Right lobe of liver (tissue), 4 donors: ENCODE measurements at regions not wholly inside any gene's neighbourhood (a gene's known extent, or its start where the extent isn't known, plus 50 kb on each side); places are given as distances from the start of the nearest gene placed in this dataset.

Experiments used
- CTCF ChIP-seq, 4 donors: fragments of 200-600 bp in 3 of 4; fragments of 450-650 bp in 1 of 4; IDR thresholded peaks; one replicate each; pipeline versions ENCODE4 v1.5.1 to v1.8.0; 2016 to 2022; ENCODE audit warnings: antibody characterized with exemption in 4 of 4, mild to moderate bottlenecking in 2 of 4
- POLR2A ChIP-seq: fragments of 450-650 bp; IDR thresholded peaks from one replicate; pipeline ENCODE4 v1.6.1; 2017; ENCODE audit warnings: antibody characterized with exemption, mild to moderate bottlenecking
- donor health status: DM: no; HTN: no; CAD: no.
- donor health status: DM: no; HTN: no; CAD: no.
- donor health status: DM: no; HTN: yes; CAD: no.

DNA sequence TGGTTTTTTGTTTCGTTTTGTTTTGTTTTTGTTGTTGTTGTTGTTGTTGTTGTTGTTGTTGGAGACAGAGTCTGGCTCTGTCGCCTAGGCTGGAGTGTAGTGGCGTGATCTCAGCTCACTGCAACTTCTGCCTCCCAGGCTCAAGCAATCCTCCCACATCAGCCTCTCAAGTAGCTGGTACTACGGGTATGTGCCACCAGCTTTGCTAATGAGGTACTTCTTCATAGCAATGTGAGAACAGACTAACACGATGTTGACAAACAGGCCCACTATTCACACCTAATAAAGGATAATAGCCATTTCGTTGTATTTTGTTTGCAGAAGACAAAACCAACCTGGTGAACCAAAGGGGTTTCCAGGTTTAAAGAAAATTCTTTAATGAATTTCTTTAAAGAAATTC lies 130.9 kb downstream of the DIRAS2 start:
- TF ChIP-seq POLR2A = no peak
- TF ChIP-seq CTCF (IDR thresholded peaks at IDR 0.05) = no peak
